HG03060 (cell line): ENCODE measurements at regions not wholly inside any gene's neighbourhood (a gene's known extent, or its start where the extent isn't known, plus 50 kb on each side); places are given as distances from the start of the nearest gene placed in this dataset.
"Not testable (repeated sequence)": the region's sequence is repeated elsewhere in the genome, so short reads cannot be mapped to it uniquely, and the experiment has no call there.

Experiments
- ATAC-seq: cut with Tn5 transposase; IDR thresholded peaks from one replicate; pipeline ENCODE4 v1.9.1; 2021; ENCODE audit warnings: low read depth, moderate number of reproducible peaks; ENCODE audit not compliant: unreplicated experiment

DNA sequence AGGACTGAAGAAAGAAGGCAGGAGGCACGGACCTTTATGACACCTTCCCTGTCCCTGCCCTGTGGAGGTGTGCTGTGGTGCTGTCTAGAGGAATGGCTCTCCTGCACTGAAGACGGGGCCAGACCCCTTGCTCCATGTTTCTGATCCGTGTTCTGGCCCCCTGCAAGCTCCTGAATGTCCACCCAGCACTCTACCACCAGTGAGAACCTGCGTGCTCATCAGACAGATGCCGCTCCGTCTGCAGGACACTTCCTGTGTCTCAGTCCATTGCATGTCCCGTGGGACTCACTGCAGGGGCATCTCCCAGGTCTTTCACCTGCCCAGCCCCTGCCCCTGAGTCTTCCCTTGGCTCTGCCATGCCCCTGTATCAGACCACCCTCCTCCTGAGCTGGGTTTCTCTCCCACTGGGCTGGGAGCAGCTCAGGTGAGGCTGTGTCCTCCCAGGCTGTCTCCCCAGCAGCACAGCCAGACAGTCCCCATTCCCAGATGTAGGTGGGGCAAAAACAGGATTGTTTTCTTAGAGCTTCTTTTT lies 278.3 kb upstream of the ZNF32 start:
- ATAC-seq: no peak

DNA sequence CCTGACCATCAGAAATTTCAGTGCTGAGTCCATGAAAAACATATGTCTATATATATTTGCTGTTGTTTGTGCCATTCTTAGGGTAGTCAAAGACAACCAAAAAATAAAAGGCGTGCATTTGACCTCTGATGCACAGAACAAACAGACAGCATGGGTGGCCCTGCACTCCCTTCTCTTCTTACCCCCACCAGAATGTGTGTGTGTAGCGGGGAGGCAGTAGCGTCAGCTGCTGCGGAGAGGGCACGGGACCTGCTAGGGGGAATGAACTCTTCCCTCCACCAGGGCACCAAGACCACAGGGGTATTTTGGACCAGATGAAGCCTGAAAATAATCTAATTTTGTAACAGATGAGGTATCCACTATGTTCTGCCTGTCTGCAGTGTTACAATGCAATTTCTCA lies 277.7 kb upstream of the ZNF32 start:
- ATAC-seq: no peak

DNA sequence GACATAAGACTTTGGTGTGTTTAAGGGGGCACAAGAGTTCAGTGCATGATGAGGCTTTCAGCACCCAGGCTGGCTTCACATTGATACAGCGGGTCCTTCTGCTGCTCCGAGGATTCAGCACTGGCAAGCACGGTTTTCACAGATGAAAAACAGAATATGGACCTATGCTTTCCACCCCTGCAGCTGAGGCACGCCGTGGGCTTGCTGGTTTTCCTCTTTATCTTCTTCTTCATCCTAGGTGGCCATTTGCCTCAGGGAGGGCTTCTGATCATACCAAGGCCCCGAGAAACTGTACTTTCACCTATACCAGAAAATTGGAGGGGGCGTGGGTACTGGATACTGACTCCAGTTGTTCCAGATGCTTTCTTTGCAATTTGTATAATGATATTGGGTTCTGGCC lies 277.1 kb upstream of the ZNF32 start:
- no peak for ATAC-seq

DNA sequence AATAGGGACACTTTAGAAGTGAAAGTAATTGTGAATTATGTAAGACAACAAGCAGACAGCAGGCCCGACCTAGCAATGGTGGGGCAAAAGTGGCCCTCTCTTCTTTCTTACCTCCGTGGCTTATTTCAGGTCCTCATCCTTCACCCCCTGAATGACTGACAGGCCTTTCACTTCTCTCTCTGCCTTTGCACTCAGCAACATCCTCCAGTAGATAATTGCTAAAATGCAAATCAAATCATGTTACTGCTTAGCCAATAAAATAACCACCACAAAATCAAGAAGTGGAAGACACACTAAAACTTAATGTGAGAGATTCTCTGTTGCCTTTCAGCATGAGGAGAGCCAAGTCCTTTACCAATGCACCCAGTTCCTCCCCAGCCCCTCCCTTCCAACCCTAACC lies 274.6 kb upstream of the ZNF32 start:
- no peak for ATAC-seq

DNA sequence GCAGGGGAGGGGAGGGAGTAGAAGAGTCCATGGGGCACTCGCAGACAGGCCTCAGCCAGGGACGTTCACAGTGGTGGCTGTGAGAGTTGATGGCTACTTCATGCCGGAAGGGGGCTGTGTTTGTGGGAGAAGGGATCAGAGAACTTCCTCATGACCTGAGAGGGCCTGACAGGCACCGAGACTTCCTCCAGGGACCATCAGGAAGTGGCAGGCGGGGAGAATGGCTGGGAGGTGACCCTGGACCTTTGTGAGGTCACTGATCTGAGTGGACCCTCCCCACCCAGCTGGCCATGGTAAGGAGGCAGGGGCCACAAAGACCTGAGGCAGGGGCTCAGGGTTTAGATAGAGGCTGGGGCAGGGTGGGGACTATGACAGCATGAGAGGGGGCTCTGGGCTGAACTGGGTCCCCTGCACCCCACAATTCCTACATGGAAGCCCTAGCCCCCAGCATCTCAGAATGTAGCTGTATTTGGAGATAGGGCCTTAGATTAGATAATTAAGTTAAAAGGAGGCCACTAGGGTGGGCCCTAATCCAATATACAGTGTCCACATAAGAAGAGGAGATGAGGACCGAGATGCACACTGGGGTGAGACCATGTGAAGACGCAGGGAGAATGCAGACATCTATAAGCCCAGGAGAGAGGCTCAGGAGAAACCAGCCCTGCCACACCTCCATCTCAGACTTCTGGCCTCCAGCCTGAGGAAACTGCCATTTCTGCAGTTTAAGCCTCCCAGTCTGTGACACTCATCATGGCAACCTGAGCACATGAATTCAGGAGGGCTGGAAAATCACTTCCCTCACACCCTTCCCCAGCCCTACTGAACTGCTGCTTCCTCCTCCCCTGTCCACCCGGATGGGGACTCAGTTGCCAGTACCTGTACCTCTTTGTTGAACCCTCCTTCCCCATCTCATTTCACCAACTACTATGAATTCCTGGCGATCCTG lies 273.9 kb upstream of the ZNF32 start:
- ATAC-seq: no peak

DNA sequence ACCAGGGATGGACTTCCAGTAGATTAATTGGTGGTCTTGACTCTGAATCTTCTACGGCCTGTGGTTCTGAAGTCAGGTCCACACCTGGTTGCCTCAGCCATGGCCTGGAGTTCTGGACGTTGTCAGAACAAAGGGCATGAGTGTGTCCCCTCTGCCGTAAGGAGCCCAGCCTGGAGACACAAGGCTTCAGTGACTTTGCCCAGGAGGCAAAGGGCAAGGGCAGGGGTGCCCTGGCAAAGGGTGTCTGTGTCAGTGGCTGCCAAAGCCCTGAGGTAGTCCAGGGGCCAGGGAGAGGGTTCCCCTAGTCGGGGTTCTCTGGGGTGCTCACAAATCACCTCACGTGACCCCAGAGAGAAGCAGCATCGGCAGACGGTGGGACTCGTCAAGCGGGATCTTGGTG lies 273.2 kb upstream of the ZNF32 start:
- no peak for ATAC-seq

DNA sequence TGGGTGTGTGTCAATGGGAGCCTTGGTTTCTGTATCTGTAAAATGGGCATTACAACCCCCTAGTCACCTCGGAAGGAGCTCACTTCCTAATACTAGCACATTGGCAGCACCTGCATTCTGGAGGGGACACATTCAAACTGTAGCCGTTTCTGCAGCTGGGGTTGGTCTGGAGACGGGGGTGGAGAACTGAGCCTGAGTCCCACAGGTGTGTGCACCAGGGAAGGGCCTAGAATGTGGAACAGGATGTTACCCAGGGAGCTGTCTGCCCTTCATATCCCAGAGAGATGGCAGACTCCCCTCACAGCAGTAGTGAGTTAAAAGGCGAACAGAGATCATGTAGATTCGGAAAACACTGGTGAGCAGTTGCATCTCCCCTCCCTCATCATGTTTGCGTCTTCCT lies 272.8 kb upstream of the ZNF32 start:
- no peak for ATAC-seq

DNA sequence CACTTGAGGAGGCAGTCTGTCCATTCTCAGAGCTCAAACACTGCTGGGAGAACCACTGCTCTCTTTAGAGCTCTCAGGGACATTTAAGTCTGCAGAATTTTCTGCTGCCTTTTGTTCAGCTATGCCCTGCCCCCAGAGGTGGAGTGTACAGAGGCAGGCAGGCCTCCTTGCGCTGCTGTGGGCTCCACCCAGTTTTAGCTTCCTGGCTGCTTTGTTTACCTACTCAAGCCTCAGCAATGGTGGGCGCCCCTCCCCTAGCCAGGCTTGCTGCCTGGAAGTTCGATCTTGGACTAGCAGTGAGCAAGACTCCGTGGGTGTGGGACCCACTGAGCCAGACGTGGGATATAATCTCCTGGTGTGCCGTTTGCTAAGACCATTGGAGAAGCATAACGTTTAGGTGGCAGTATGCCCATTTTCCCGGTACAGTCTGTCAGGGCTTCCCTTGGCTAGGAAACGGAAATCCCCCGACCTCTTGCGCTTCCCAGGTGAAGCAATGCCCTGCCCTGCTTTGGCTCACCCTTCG lies 271.6 kb upstream of the ZNF32 start:
- not testable (repeated sequence) for ATAC-seq

DNA sequence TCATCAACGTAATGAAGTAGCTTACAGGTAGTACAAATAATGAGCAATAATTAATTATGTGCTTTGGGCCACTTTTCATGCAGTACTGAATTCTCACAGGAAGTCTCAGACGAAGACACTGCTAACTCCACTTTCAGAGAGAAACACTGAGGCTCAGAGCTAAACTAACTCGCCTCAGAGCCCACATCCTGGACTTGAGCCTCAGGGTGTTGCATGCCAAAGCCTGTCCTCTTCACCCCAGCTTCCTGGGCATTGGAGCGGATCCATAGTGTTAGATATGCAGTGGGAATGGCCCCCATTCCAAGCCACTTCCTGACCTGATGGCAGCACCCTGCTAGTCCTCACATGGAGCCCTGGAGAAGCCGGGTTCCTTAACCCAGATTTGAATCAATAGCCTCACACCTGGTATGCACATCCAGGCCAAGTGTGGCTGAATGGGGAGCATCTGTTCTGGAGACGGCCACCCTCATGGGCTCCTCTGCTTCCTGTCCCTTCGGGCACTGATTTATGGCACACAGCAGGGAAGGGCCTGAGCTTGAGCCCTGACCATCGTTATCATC lies 265.1 kb upstream of the ZNF32 start:
- no peak for ATAC-seq

DNA sequence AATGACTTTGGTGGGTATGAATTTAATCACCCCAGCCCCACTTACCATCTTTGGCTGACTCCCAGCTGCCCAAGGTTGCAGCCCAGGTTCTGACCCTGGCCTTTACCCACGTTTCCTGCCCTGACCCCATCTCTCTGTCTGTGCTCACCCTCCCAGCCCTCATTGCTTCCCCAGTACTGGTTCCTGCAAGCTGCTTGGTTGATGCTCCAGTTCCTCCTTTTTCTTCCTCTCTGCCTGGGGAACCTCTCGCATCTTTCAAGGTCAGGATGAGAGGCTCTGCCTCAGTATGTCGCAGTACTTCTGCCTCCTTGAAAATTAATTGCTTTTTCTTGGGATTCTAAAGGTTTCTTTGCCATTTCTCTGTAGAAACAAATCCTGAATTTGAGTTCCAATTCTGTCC lies 263.8 kb upstream of the ZNF32 start:
- no peak for ATAC-seq

DNA sequence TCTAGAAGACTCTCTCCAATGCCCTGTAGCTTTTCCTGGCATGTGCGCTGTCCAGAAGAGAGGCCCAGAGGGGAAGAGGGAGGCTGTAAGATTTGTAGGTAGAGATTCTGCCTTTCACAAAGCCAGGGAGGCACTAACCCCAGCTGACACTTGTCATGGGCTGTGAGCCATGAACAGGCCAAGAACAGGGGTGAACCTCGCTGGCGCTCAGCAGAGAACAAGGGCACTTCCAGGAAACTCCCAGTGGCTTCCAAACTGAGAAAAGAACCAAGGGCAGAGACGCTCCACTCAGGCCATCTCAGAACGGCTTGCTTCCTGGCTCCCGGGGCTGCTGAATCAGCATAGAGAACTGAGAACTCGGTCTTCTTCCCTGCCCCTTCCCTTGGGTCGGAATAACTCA lies 257.8 kb upstream of the ZNF32 start:
- ATAC-seq: no peak

DNA sequence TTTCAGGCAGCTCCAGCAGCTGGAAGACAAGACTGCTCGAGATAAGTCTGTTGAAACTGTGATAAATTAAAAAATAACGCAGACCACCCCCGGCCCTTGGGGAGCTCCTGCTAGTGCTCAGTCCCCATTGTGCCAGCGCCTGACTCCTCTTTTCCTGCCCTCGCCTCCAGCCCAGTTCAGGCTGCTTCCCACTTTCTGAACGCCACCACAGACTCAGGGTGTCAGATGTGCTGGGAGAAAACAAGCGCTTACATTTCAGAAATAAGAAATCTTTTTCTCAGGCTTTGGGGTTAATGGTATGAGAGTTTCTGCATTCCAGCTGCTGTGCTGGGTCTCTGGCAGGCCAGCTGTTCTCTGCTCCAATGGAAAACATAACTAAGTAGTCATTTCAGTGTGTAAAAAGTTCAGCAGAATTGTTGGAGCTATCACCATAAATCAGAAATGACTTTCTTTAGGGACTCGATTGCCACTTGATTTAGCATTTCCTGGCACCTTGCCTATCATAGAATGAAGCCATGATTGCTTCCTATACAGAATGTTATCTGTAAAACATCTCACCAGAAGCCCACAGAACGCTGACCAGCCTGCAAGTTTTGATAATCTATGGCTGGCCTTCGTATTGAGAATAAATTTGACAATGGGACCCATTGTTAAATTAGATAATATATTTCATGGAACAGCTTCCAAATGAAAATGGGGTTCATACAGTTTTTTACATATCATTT lies 257.0 kb upstream of the ZNF32 start:
- no peak for ATAC-seq

DNA sequence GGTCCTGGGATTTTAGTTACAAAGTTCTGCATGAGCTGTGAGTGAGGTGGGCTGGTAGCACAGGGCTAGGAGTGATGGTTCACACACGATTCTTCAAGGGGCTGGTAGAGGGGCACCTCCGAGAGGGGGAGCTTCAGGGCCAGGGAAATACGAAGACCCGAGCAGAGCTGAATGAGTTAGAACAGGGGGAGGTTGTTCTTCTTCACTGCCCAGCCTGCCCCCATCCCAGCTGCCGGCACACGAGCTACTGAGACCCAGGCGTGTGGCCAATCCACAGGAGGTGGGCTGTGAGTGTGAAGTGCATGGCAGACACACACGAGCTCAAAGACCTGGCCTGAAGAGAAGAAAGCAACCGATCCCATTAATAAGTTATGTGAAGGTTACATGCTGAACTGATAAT lies 256.2 kb upstream of the ZNF32 start:
- ATAC-seq: no peak

DNA sequence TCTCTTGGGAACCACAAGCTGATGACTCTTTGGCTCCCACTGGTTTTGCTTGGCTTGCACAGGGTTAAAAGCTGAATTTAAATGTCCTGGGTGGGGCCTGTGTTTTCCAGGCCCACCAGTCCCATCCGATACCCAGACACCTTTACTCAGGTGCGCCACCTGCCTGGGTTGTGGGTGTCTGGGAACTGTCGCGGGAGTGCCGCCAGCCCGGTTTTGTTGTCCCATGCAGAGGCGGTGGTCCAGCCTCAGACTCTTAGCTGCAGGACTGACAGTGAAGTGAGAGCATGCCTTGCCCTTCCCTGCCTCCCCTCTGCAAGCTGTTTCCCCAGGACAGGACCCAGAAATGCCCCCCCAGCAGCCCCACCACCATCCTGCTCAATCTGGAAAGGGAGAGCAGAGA lies 255.6 kb upstream of the ZNF32 start:
- ATAC-seq: no peak

DNA sequence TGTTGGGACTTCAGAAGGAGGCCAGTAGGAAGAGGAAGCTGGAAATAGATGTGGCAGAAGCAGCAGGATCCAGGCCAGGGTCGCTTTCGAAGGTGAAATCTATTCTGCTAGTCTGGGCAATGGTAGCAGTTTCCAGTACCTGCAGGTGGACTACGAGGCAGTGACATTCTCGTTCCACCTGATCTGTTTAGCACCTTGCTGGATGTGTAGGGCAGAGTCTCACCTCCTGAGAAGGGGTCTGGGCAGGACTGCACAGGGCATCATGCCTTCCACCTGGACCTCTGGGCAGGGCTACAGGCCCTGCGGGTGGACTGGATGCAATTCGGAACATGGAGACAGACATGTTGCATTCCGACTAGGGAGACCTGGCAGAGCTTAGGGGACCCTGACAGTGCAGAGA lies 254.8 kb upstream of the ZNF32 start:
- ATAC-seq: no peak

DNA sequence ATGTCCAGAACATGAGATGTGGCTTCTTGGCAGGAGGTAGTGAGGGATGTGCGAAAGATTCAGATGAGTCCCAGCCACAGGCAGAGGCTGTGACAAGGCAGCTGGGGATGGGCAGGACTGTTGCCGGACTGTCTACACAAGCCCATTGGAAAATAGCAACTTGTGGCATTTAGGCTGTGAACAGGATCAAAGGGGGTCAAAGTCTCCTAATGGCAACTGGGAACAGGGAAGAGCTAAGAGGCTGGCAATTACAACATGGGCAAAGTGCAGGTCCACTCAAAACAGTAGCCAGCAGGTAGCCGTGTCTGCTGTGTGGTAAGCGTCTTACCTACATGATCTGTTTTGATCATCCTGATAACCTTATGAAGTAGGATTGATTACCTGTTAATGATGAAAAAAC lies 254.2 kb upstream of the ZNF32 start:
- ATAC-seq: no peak

DNA sequence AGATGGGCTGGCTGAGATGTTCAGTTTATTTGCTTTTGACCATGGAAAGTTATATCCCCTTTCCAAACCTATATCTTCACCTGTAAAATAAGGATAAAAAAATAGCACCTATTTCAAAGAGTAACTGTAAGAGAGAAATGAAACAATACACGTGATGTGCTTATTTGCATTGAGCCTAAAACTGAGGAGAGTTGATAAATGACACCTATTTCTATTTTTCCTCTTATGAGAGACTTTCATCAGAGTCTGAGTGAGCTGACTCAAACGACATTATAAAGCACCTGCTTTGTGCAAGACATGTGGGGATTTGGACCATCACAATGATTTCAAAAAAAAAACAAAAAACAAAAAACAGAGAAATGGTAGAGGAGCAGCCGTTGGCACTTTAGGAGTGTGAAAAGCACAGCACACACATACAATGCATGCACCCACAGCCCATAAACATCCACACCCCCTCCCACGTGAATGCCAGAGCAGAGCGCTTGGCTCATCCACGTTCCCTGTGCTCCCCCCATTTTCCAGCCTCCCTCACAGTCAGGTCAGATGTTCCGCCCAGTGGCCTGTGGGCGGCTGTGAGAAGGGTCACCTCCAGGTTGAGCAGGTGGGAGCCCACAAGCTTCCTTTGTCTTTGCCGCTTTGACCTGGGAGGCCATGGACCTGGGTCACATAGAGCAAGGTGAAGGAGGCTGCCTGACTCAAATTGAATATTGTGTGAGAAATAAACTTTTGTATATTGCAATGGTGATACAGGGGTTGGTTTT lies 253.2 kb upstream of the ZNF32 start:
- no peak for ATAC-seq

DNA sequence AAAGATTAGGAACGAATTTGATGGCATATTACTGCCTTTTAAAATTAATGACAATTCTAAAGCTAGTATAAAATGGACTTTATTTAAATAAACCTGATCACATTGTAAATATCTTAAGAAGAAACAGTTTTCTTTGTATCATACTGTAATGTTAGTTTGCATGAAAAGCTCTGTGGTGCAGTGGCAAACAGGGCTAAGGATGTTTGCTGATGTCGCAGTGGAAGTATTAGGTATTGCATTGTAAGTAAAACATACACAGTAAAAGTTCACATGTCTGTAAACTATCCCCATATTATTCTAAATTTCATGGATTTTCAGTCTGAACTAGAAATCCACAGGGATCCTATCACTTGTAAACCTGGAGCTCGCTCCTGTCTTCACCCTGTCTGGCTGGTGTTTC lies 252.6 kb upstream of the ZNF32 start:
- ATAC-seq: no peak

DNA sequence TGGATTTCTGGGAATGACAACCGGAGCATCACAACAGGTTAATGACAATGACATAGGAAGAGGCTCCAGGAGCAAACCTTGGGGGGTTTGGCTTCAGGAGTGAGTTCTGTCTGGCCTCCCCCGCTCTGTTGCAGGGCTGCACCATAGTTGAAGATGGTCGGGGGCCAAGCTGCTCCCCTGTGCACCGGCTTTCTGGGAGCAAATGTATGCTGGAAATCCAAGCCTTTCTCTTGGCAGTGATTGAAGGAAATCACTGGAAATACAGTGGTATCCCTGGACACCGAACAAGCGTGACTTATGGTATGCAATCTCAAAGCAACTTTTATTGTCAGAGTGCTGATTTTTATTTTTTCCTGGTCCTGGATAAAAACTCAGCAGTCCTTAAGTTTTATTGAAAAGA lies 251.9 kb upstream of the ZNF32 start:
- ATAC-seq: no peak

DNA sequence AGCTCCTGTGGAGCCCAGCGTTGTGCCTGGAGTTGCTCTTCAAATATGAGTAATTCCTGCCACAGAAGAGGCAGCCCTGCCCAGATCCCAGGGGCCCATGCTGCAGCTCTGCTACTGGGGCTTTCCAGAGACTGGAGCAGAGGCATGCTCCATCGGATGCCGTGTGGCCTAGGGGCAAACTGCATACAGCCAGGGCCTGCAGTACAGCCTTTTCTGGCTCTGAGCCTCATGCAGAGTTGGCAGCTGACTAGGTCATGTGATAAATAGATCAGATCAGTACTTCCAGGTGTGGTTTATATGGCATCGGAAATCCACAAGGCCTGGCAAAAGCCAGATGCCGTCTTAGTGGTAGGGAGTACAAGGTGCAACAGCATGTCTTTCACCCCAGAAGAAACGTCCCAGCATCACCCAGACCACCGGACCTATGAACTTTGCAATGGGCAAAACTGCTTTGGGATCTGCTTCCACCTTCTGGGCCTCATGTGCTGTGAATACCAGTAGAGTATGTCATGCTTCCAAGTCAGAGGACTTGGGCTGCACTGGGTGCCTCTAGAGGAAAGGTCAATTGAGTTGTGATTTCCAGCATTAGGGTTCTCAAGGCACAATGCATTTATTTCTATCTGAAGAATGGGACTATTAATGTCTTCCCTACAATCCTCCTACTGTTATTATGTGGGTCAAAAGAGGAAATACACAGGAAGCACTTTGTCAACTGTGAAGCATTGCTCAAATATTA lies 250.7 kb upstream of the ZNF32 start:
- no peak for ATAC-seq
